ENCODE measurements at regions not wholly inside any gene's neighbourhood (a gene's known extent, or its start where the extent isn't known, plus 50 kb on each side); places are given as distances from the start of the nearest gene placed in this dataset.

DNA sequence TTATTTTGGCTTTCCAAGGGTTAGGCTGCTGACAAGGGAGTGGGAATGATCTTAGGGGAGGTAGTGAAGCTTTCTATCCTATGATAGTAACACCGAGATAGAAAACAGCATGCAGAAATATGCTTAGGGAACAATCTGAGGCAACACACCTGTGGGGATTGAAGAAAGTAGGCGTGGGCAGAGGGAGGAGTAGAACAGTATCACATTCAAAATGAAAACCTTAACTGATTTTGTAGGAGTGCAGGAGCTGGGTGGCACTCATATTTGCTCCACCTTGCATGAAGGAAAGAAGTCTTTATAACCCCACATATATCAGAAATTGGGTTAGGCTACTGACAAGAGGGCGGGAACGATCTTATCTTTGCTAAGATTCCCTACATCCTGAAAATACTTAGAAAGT lies 762.2 kb upstream of the CNTNAP5 start (continued):
- TF ChIP-seq CTCF (tag by site-specific recombination; IDR thresholded peaks at IDR 0.05) (no peak), ZNF248 (tag by site-specific recombination; IDR thresholded peaks at IDR 0.05) (no peak), ZNF239 (tag by site-specific recombination; IDR thresholded peaks at IDR 0.05) (no peak), HOXA7 (CRISPR knock-in tag; IDR thresholded peaks at IDR 0.05; ENCODE audit: borderline replicate concordance) (no peak), ZSCAN16 (tag by site-specific recombination; IDR thresholded peaks at IDR 0.05) (no peak), IKZF3 (tag by site-specific recombination; IDR thresholded peaks at IDR 0.05) (no peak), ZSCAN5A (tag by site-specific recombination; IDR thresholded peaks at IDR 0.05) (no peak), KLF10 (tag by site-specific recombination; IDR thresholded peaks at IDR 0.05) (no peak)
- TF ChIP-seq, protein P1, sequence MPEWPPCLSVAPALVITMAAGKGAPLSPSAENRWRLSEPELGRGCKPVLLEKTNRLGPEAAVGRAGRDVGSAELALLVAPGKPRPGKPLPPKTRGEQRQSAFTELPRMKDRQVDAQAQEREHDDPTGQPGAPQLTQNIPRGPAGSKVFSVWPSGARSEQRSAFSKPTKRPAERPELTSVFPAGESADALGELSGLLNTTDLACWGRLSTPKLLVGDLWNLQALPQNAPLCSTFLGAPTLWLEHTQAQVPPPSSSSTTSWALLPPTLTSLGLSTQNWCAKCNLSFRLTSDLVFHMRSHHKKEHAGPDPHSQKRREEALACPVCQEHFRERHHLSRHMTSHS (tag by site-specific recombination; IDR thresholded peaks at IDR 0.05) = no peak

GRCh38 chr2:123283431-123283830 lies 741.7 kb upstream of the CNTNAP5 start:
- ChIA-PET CTCF (no interaction called here), POLR2A (no interaction called here)
- Histone ChIP-seq H3K27ac (ENCODE audit: extremely low read depth, low read depth, low read length) (no peak overlapping the region), H3K4me3 (ENCODE audit: low read depth, low read length) (no peak overlapping the region), H3K36me3 (ENCODE audit: control insufficient read depth in 2 of 2, insufficient read depth in 1 of 2, low read length in 2 of 2) (no peaks in the 10 kb centered on the region), H3K4me1 (ENCODE audit: control insufficient read depth, insufficient read depth, low read length) (no peaks in the 10 kb centered on the region), H3K9me3 (ENCODE audit: control insufficient read depth, insufficient read depth, low read depth, low read length) (no peaks in the 10 kb centered on the region)
- no peak for TF ChIP-seq ZNF274 (IDR thresholded peaks at IDR 0.05; ENCODE audit: low read length)
- TF ChIP-seq ZNF274 (tag by site-specific recombination; IDR thresholded peaks at IDR 0.05; ENCODE audit: borderline replicate concordance) = no peak
- no peak for TF ChIP-seq ZNF510 (tag by site-specific recombination; IDR thresholded peaks at IDR 0.05; ENCODE audit: insufficient replicate concordance)
- no peak for TF ChIP-seq ZNF623 (tag by site-specific recombination; IDR thresholded peaks at IDR 0.05)
- no peak for TF ChIP-seq KLF10 (tag by site-specific recombination; IDR thresholded peaks at IDR 0.05)
- no peak for TF ChIP-seq ZNF354C (tag by site-specific recombination; IDR thresholded peaks at IDR 0.05; ENCODE audit: borderline replicate concordance, low read depth)
- TF ChIP-seq ZSCAN5A (tag by site-specific recombination; IDR thresholded peaks at IDR 0.05) = no peak
- no peak for TF ChIP-seq ZNF501 (tag by site-specific recombination; IDR thresholded peaks at IDR 0.05)
- TF ChIP-seq KLF7 (tag by site-specific recombination; IDR thresholded peaks at IDR 0.05; ENCODE audit: borderline replicate concordance) = no peak
- TF ChIP-seq ZNF558 (tag by site-specific recombination; IDR thresholded peaks at IDR 0.05) = no peak
- TF ChIP-seq ZNF248 (tag by site-specific recombination; IDR thresholded peaks at IDR 0.05) = no peak
- TF ChIP-seq ZNF174 (tag by site-specific recombination; IDR thresholded peaks at IDR 0.05) = no peak
- TF ChIP-seq, protein P2, sequence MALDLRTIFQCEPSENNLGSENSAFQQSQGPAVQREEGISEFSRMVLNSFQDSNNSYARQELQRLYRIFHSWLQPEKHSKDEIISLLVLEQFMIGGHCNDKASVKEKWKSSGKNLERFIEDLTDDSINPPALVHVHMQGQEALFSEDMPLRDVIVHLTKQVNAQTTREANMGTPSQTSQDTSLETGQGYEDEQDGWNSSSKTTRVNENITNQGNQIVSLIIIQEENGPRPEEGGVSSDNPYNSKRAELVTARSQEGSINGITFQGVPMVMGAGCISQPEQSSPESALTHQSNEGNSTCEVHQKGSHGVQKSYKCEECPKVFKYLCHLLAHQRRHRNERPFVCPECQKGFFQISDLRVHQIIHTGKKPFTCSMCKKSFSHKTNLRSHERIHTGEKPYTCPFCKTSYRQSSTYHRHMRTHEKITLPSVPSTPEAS (tag by site-specific recombination; IDR thresholded peaks at IDR 0.05) = no peak
- no peak for TF ChIP-seq ZNF792 (tag by site-specific recombination; IDR thresholded peaks at IDR 0.05)
